Progenitor cell of endocrine pancreas (in vitro differentiated cells): ENCODE measurements at regions not wholly inside any gene's neighbourhood (a gene's known extent, or its start where the extent isn't known, plus 50 kb on each side); places are given as distances from the start of the nearest gene placed in this dataset.

Experiments used
- DNase-seq: peaks from one replicate; pipeline ENCODE4 v3.0.0; 2021; ENCODE audit warnings: low spot score; ENCODE audit not compliant: unreplicated experiment
- H3K27ac Mint-ChIP-seq: 2 replicates; pipeline ENCODE4 v1.8.0; 2021; ENCODE audit warnings: mild to moderate bottlenecking, moderate library complexity, mixed read lengths
- H3K27me3 Mint-ChIP-seq: 2 replicates; pipeline ENCODE4 v1.8.0; 2021; ENCODE audit warnings: mixed read lengths
- H3K36me3 Mint-ChIP-seq: 2 replicates; pipeline ENCODE4 v1.8.0; 2022; ENCODE audit warnings: mixed read lengths; ENCODE audit not compliant: insufficient read depth
- H3K4me1 Mint-ChIP-seq: 2 replicates; pipeline ENCODE4 v1.8.0; 2021; ENCODE audit warnings: low read depth, mixed read lengths
- H3K4me3 Mint-ChIP-seq: 2 replicates; pipeline ENCODE4 v1.8.0; 2021; ENCODE audit warnings: low read depth, mild to moderate bottlenecking, moderate library complexity, mixed read lengths
- H3K9me3 Mint-ChIP-seq: 2 replicates; pipeline ENCODE4 v1.8.0; 2021; ENCODE audit warnings: low read depth, mixed read lengths
- CTCF ChIP-seq: fragments of 200-600 bp; sonication (generic); IDR thresholded peaks from one replicate; pipeline ENCODE4 v1.5.0; 2021; ENCODE audit warnings: antibody characterized with exemption, mild to moderate bottlenecking; ENCODE audit not compliant: unreplicated experiment

- no peak overlapping the region for H3K27ac Mint-ChIP-seq
- H3K4me3 Mint-ChIP-seq, result no peak overlapping the region
- H3K9me3 Mint-ChIP-seq, result peaks cover 13% of the 10 kb centered on the region
- no peak for DNase-seq
- H3K36me3 Mint-ChIP-seq, result no peaks in the 10 kb centered on the region
- TF ChIP-seq CTCF, result no peak
- no peaks in the 10 kb centered on the region for H3K27me3 Mint-ChIP-seq
- H3K4me1 Mint-ChIP-seq, result peaks cover 3% of the 10 kb centered on the region
Measured at GRCh38 chr7:46397591-46397990, 476.5 kb upstream of the IGFBP3 start.

GRCh38 chr7:46396481-46396880, 475.4 kb upstream of the IGFBP3 start:
- H3K4me3 Mint-ChIP-seq, result no peak overlapping the region
- TF ChIP-seq CTCF, result no peak
- no peaks in the 10 kb centered on the region for H3K27me3 Mint-ChIP-seq
- H3K36me3 Mint-ChIP-seq, result no peaks in the 10 kb centered on the region
- peaks cover 4% of the 10 kb centered on the region for H3K9me3 Mint-ChIP-seq
- no peak overlapping the region for H3K27ac Mint-ChIP-seq
- no peak for DNase-seq
- peaks cover 3% of the 10 kb centered on the region for H3K4me1 Mint-ChIP-seq

GRCh38 chr7:46393142-46393541, 472.1 kb upstream of the IGFBP3 start:
- Mint-ChIP-seq H3K4me1 (peaks cover 5% of the 10 kb centered on the region), H3K9me3 (no peaks in the 10 kb centered on the region), H3K4me3 (no peak overlapping the region), H3K36me3 (no peaks in the 10 kb centered on the region), H3K27me3 (no peaks in the 10 kb centered on the region), H3K27ac (no peak overlapping the region)
- DNase-seq, result no peak
- no peak for TF ChIP-seq CTCF

- TF ChIP-seq CTCF, result no peak
- Mint-ChIP-seq H3K4me3 (no peak overlapping the region), H3K27ac (no peak overlapping the region), H3K36me3 (no peaks in the 10 kb centered on the region), H3K4me1 (peaks cover 5% of the 10 kb centered on the region), H3K27me3 (no peaks in the 10 kb centered on the region), H3K9me3 (no peaks in the 10 kb centered on the region)
- DNase-seq, result no peak
Measured at GRCh38 chr7:46391231-46392201, 470.4 kb upstream of the IGFBP3 start.

GRCh38 chr7:46390042-46390441, 469.0 kb upstream of the IGFBP3 start:
- DNase-seq, result no peak
- TF ChIP-seq CTCF, result no peak
- Mint-ChIP-seq H3K27me3 (no peaks in the 10 kb centered on the region), H3K36me3 (no peaks in the 10 kb centered on the region), H3K4me1 (peaks cover 5% of the 10 kb centered on the region), H3K4me3 (no peak overlapping the region), H3K27ac (no peak overlapping the region), H3K9me3 (no peaks in the 10 kb centered on the region)
